GM12864 (cell line): ENCODE measurements at regions not wholly inside any gene's neighbourhood (a gene's known extent, or its start where the extent isn't known, plus 50 kb on each side); places are given as distances from the start of the nearest gene placed in this dataset.

Experiments used
- DNase-seq: peaks from one replicate; pipeline ENCODE4 v3.0.0-alpha.2; 2011; ENCODE audit warnings: low read depth
- H3K4me3 ChIP-seq: 2 replicates; pipeline ENCODE4 v1.5.1; 2011; ENCODE audit warnings: mild to moderate bottlenecking, low read depth, low read length, control low read depth
- CTCF ChIP-seq: IDR thresholded peaks from 2 replicates; pipeline ENCODE4 v1.5.1; 2011; ENCODE audit warnings: low read depth, mild to moderate bottlenecking, moderate library complexity, low read length, control low read depth, inconsistent platforms; ENCODE audit errors: missing control alignments

GRCh38 chr13:109959903-109960302 lies 173.5 kb upstream of the IRS2 start:
- TF ChIP-seq CTCF, result no peak
- no peak for DNase-seq
- no peak overlapping the region for H3K4me3 ChIP-seq

GRCh38 chr13:109957875-109958274 lies 171.5 kb upstream of the IRS2 start:
- TF ChIP-seq CTCF, result no peak
- DNase-seq, result no peak
- no peak overlapping the region for H3K4me3 ChIP-seq

- H3K4me3 ChIP-seq, result no peak overlapping the region
- TF ChIP-seq CTCF, result no peak
- no peak for DNase-seq
These were observed 169.2 kb upstream of the IRS2 start for GRCh38 chr13:109955598-109955997.

- no peak overlapping the region for H3K4me3 ChIP-seq
- no peak for TF ChIP-seq CTCF
- no peak for DNase-seq
These were observed 168.1 kb upstream of the IRS2 start for GRCh38 chr13:109954441-109954840.

- no peak for TF ChIP-seq CTCF
- no peak overlapping the region for H3K4me3 ChIP-seq
- DNase-seq, result no peak
These were observed 165.1 kb upstream of the IRS2 start for GRCh38 chr13:109951491-109951890.

- no peak for TF ChIP-seq CTCF
- H3K4me3 ChIP-seq, result no peak overlapping the region
- DNase-seq, result no peak
These were observed 163.0 kb upstream of the IRS2 start for GRCh38 chr13:109949397-109949796.

GRCh38 chr13:109947006-109947405 lies 160.6 kb upstream of the IRS2 start:
- no peak for TF ChIP-seq CTCF
- no peak overlapping the region for H3K4me3 ChIP-seq
- DNase-seq, result no peak
